ENCODE measurements at regions not wholly inside any gene's neighbourhood (a gene's known extent, or its start where the extent isn't known, plus 50 kb on each side); places are given as distances from the start of the nearest gene placed in this dataset.
A peak's percentile ranks its signal among the peaks of the same experiment; 100 is the strongest.

GRCh38 chr5:40198736-40199135 is 481.0 kb upstream of the PTGER4 start:
- TF ChIP-seq CTCF (IDR thresholded peaks at IDR 0.05): no peak

DNA sequence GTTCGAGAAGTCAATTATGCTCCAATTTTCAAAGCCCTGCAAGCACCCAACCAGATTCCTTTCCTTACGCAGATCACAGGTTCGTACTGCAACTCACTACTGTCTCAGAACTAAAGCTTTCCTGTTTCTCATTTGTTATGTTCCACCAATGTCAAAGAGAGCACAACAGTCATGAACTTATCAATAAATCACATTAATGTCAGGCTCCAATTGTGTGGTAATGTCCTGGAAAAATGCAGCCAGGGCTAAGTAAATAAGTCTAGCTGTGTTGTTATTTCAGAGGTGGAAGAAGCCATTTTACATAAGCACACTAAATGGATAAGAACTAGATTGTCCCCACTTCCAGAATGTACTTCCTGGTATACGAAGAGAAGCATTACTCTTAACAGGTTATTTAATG is 488.6 kb upstream of the PTGER4 start:
- no peak for TF ChIP-seq CTCF (IDR thresholded peaks at IDR 0.05)

DNA sequence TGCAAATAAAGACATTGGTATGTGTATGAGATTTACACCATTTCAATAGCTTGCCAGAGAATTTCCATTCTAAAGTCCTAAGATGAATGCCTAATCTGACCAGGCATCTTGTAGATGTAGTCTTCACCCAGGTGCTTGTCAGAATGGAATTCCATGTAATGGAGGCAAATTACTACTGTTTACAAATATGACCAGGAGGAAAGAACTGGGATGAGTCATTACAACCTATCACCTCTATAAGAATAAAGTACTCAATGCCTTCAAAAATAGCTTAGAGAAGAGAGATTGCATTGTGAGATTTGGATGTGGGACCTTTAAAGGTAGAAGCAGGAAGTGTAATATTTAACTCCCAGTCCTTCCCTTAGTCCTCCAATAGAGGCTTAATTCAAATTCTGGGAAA is 507.0 kb upstream of the PTGER4 start:
- TF ChIP-seq CTCF (IDR thresholded peaks at IDR 0.05): no peak

- no peak for TF ChIP-seq CTCF (IDR thresholded peaks at IDR 0.05)
Measured at GRCh38 chr5:40171971-40172370, 507.7 kb upstream of the PTGER4 start.

- TF ChIP-seq CTCF (IDR thresholded peaks at IDR 0.05): no peak
Measured at GRCh38 chr5:40167283-40167682, 512.4 kb upstream of the PTGER4 start.

- TF ChIP-seq CTCF (IDR thresholded peaks at IDR 0.05): no peak
Measured at GRCh38 chr5:40166802-40167201, 512.9 kb upstream of the PTGER4 start.

DNA sequence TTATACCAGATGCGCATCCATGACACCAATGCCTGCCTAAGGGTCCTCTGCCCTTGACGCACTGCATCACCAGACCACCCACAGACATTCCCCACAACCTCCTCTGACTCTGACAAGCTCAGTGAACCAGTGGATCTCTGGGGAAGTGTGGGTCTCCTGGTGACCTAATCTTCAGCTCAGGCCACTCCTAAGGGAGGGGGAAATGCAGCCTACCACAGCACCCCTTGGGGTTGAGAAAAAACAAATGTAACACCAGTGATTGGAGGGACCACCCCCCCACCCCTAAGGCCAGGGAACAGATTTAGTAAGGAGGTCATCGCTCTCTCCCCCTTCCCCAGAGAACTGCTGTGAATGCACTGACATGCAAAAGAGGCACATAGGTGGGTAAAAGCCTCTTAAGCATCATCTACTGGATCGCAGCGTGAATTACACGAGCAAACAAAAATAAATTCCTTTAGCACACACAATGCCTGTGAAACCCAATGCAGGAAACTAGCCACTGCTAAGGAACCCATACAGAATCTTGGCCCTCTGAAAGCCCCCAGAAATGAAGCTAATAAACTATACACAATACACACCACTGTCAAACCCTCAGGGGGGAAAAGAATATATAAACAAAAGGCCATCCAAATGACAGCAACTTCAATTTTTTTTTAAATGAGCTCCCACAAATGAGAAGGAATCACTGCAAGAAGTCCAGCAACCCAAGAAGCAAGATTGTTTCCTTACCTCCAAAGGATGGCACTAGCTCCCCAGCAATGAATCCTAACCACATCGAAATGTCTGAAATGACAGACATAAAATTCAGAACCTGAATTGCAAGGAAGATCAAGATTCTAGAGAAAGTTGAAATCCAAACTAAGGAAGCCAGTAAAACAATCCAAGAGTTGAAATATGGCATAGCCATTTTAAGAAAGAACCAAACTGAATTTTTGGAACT is 513.7 kb upstream of the PTGER4 start:
- peak; percentile 19; the same call in 1 of the 2 replicates for TF ChIP-seq CTCF (IDR thresholded peaks at IDR 0.05)
